ENCODE measurements at regions not wholly inside any gene's neighbourhood (a gene's known extent, or its start where the extent isn't known, plus 50 kb on each side); places are given as distances from the start of the nearest gene placed in this dataset.

DNA sequence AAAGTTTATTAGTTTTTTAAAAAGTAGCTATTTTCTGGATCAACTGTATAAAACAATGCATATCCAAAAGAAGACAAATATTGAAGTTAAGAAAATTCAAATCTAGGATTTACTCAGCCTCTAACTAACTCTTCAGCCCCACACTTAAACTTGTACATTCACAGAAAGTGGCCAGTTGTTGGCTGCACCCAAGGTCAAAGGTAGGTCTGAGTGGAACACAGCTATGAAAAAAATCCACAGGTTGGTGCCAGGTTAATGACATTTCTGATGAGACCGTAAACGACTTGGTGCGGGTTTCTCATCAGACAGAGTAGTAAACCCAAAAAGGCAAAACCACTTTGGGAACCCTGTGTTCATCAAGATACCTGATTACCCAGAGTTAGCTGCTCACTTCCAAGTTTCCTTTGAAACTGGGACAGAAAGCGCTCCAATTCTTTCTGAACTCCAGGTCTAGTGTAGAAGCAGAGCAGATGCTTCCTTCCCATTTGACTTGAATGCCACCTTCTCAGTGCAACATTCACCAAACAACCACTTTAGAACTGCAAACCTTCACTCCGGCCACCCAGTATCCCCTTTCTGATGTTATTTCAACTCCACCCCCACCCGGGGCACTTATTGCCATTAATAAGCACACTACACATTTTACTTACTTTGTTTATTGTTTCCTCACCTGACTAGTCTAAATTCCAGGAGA lies 208.3 kb upstream of the STARD13 start:
- no peaks in the 10 kb centered on the region for H3K4me1 ChIP-seq (replicated peaks)
- no peak overlapping the region for H3K27ac ChIP-seq
- intact Hi-C loops (cut with DNase I), result no loop called here
- H3K27me3 ChIP-seq (replicated peaks; ENCODE audit: insufficient read depth), result no peaks in the 10 kb centered on the region
- no peak for TF ChIP-seq POLR2A (IDR thresholded peaks at IDR 0.05)
- TF ChIP-seq, protein P1, sequence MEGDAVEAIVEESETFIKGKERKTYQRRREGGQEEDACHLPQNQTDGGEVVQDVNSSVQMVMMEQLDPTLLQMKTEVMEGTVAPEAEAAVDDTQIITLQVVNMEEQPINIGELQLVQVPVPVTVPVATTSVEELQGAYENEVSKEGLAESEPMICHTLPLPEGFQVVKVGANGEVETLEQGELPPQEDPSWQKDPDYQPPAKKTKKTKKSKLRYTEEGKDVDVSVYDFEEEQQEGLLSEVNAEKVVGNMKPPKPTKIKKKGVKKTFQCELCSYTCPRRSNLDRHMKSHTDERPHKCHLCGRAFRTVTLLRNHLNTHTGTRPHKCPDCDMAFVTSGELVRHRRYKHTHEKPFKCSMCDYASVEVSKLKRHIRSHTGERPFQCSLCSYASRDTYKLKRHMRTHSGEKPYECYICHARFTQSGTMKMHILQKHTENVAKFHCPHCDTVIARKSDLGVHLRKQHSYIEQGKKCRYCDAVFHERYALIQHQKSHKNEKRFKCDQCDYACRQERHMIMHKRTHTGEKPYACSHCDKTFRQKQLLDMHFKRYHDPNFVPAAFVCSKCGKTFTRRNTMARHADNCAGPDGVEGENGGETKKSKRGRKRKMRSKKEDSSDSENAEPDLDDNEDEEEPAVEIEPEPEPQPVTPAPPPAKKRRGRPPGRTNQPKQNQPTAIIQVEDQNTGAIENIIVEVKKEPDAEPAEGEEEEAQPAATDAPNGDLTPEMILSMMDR (IDR thresholded peaks at IDR 0.05), result no peak
- no peak for TF ChIP-seq POLR2AphosphoS5 (IDR thresholded peaks at IDR 0.05)
- no peaks in the 10 kb centered on the region for H3K9me3 ChIP-seq
- 84% methylated on average over 6 of the region's 6 CpGs for WGBS
- H3K36me3 ChIP-seq, result no peaks in the 10 kb centered on the region
- no peak for DNase-seq (ENCODE audit: low spot score)
- H3K4me3 ChIP-seq, result no peak overlapping the region

DNA sequence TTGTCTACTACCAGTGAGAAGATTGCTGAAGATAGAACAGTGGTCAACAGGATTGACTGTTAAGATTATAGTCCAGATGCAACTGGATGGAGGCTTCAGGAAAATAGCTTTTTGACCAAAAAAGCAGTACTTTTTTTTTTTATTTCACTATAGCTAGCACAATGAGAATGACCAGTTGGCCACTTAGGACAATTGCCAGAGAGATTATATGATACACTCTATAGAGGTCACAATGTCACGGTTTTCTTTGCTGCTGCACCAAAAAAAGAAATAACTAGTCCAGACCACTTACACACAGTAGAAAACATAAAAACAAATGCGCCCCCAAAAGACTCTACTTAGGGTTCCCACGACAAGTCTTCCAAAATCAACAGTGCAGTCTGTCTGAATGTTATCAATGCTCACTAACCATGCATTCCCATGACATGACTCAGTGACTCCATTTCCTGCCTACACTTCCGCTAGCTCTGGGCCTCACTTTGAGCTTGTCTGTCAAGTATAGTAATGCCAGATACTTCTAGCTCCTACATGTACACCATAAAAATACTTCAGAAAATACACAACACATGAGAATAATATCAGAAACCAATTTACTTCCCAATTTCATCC lies 209.1 kb upstream of the STARD13 start:
- no peak for DNase-seq (ENCODE audit: low spot score)
- H3K27ac ChIP-seq, result no peak overlapping the region
- intact Hi-C loops (cut with DNase I), result no loop called here
- H3K4me3 ChIP-seq, result no peak overlapping the region
- TF ChIP-seq, protein P1 (IDR thresholded peaks at IDR 0.05), result no peak
- TF ChIP-seq POLR2A (IDR thresholded peaks at IDR 0.05), result no peak
- no peak for TF ChIP-seq POLR2AphosphoS5 (IDR thresholded peaks at IDR 0.05)
- H3K9me3 ChIP-seq, result no peaks in the 10 kb centered on the region
- H3K4me1 ChIP-seq (replicated peaks), result no peaks in the 10 kb centered on the region
- 84% methylated on average over 4 of the region's 4 CpGs for WGBS
- H3K27me3 ChIP-seq (replicated peaks; ENCODE audit: insufficient read depth), result no peaks in the 10 kb centered on the region
- no peaks in the 10 kb centered on the region for H3K36me3 ChIP-seq

DNA sequence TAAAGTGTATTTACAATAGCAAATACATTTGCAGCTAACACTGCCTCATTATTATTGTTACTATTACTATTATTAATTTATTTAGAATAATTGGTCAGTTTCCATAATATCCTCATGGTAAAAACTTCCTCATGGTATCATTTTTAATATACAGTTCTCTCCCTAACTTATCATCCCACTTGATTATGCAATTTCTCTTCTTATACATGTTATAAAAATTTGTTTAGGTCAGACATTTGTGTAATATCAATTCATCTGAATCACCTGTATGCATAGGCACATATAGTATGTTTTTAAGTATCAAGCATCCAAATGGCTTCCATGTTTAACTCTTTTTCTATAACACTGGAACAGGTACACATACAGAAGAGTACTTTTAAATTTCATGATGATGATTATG lies 210.8 kb upstream of the STARD13 start:
- TF ChIP-seq, protein P1 (IDR thresholded peaks at IDR 0.05), result no peak
- no peak for TF ChIP-seq POLR2AphosphoS5 (IDR thresholded peaks at IDR 0.05)
- no peak for TF ChIP-seq POLR2A (IDR thresholded peaks at IDR 0.05)
- intact Hi-C loops (cut with DNase I), result no loop called here
- no peak overlapping the region for H3K4me3 ChIP-seq

GRCh38 chr13:33497146-33497845 lies 211.7 kb upstream of the STARD13 start:
- H3K27me3 ChIP-seq (replicated peaks; ENCODE audit: insufficient read depth), result no peaks in the 10 kb centered on the region
- H3K27ac ChIP-seq, result no peak overlapping the region
- 72% methylated on average over 4 of the region's 4 CpGs for WGBS
- DNase-seq (ENCODE audit: low spot score), result no peak
- H3K9me3 ChIP-seq, result no peaks in the 10 kb centered on the region
- H3K4me1 ChIP-seq (replicated peaks), result no peaks in the 10 kb centered on the region
- TF ChIP-seq POLR2AphosphoS5 (IDR thresholded peaks at IDR 0.05) (no peak), POLR2A (IDR thresholded peaks at IDR 0.05) (no peak)
- TF ChIP-seq, protein P1 (IDR thresholded peaks at IDR 0.05), result no peak
- intact Hi-C loops (cut with DNase I), result no loop called here
- no peaks in the 10 kb centered on the region for H3K36me3 ChIP-seq
- H3K4me3 ChIP-seq, result no peak overlapping the region

More for the DNA sequence above, 210.8 kb upstream of the STARD13 start:
- H3K9me3 ChIP-seq, result no peaks in the 10 kb centered on the region
- no peaks in the 10 kb centered on the region for H3K36me3 ChIP-seq
- H3K27me3 ChIP-seq (replicated peaks; ENCODE audit: insufficient read depth), result no peaks in the 10 kb centered on the region
- no peaks in the 10 kb centered on the region for H3K4me1 ChIP-seq (replicated peaks)
- DNase-seq (ENCODE audit: low spot score), result no peak
- no peak overlapping the region for H3K27ac ChIP-seq
